ENCODE measurements at regions not wholly inside any gene's neighbourhood (a gene's known extent, or its start where the extent isn't known, plus 50 kb on each side); places are given as distances from the start of the nearest gene placed in this dataset.

DNA sequence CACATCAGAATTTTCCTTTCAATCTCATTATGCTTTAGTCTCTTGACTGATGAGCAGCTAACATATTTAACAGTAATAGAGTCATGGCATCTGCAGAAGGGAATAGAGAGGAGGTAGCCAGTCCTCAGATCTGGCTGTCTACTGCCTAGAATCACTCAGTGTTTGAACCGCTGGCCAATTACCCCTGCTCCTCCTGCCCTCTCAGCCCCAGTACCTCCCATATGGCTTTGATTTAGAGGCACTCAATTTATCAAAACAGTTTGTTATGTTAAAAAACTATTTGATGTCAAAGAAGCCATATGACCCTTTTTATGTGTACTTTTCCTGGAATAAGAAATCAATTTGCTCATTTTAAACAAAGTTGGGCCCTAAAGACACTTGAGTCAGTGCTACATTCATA, 355.2 kb downstream of the CMPK2 start:
- ChIA-PET POLR2A (no interaction called here), CTCF (no interaction called here)
- TF ChIP-seq, protein P1, sequence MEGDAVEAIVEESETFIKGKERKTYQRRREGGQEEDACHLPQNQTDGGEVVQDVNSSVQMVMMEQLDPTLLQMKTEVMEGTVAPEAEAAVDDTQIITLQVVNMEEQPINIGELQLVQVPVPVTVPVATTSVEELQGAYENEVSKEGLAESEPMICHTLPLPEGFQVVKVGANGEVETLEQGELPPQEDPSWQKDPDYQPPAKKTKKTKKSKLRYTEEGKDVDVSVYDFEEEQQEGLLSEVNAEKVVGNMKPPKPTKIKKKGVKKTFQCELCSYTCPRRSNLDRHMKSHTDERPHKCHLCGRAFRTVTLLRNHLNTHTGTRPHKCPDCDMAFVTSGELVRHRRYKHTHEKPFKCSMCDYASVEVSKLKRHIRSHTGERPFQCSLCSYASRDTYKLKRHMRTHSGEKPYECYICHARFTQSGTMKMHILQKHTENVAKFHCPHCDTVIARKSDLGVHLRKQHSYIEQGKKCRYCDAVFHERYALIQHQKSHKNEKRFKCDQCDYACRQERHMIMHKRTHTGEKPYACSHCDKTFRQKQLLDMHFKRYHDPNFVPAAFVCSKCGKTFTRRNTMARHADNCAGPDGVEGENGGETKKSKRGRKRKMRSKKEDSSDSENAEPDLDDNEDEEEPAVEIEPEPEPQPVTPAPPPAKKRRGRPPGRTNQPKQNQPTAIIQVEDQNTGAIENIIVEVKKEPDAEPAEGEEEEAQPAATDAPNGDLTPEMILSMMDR (IDR thresholded peaks at IDR 0.05; ENCODE audit: insufficient read depth, low read depth, low read length), result no peak

DNA sequence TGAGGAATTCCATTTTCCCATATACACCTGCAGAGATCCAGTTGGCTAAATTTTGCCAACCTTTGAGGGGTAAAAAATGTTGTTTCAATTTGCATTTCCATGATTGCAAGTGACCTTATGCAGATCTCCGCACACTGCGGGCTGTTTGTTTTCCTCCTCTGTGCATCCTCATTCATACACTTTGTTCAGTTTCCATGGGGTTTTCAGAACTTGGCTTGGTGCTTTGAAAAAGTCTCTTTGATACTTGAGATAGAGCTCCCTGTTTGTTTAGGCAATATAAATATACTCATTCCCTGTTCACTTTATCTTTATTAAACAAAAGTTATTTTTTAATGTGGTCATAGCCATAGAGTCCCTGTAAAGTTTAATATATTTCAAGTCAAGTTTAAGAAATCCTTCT, 353.1 kb downstream of the CMPK2 start:
- POLR2A ChIA-PET, result no interaction called here
- H3K4me3 ChIP-seq (ENCODE audit: low read depth, low read length), result no peak overlapping the region
- CTCF ChIA-PET, result no interaction called here
- DNase-seq (ENCODE audit: low read depth), result no peak
- no peaks in the 10 kb centered on the region for H3K36me3 ChIP-seq (ENCODE audit: control insufficient read depth, insufficient read depth, low read length)
- TF ChIP-seq, protein P1 (IDR thresholded peaks at IDR 0.05; ENCODE audit: insufficient read depth, low read depth, low read length), result no peak
- H3K27me3 ChIP-seq (ENCODE audit: control insufficient read depth, insufficient read depth, low read length), result no peaks in the 10 kb centered on the region

More for the DNA sequence above, 355.2 kb downstream of the CMPK2 start:
- Histone ChIP-seq H3K4me3 (ENCODE audit: low read depth, low read length) (no peak overlapping the region), H3K36me3 (ENCODE audit: control insufficient read depth, insufficient read depth, low read length) (no peaks in the 10 kb centered on the region), H3K27me3 (ENCODE audit: control insufficient read depth, insufficient read depth, low read length) (no peaks in the 10 kb centered on the region)
- no peak for DNase-seq (ENCODE audit: low read depth)

DNA sequence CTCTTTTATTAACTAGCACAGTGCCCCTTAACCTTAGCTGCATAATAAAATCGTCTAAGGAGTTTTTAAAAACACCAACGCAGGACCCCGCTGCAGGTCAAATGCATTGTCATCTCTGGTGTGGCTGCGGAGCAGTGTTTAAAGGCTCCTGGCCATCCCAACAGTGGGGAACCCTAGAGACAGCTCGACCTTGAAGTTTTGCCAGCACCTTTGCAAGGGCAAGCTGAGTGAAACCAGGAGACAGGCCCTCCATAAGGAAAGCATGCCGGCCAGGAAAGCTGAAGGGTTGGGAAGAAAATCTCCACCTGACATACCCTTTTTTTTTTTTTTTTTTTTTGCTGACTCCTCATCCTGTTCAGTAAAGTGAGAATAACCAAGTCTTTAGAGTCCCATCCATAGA, 349.0 kb downstream of the CMPK2 start:
- POLR2A ChIA-PET, result no interaction called here
- Histone ChIP-seq H3K27me3 (ENCODE audit: control insufficient read depth, insufficient read depth, low read length) (no peaks in the 10 kb centered on the region), H3K4me3 (ENCODE audit: low read depth, low read length) (no peak overlapping the region), H3K36me3 (ENCODE audit: control insufficient read depth, insufficient read depth, low read length) (no peaks in the 10 kb centered on the region)
- TF ChIP-seq, protein P1 (IDR thresholded peaks at IDR 0.05; ENCODE audit: insufficient read depth, low read depth, low read length), result no peak
- DNase-seq (ENCODE audit: low read depth), result no peak
- CTCF ChIA-PET, result no interaction called here

DNA sequence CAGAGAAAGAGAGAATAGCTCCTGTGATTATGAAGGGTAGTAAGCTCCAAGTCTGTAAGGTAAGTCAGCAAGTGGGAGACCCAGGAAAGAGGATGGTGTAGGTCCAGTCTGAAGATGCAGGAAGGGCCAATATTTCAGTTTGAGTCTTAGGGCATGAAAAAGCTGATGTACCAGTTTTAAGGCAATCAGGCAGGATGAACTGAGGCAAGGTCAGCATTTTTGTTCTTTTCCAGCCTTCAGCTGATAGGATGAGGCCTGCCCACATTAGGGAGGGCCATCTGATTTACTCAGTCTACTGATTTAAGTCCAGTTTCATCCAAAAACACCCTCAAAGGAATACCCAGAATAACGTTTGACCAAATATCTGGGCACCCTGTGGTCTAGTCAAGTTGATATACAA, 347.3 kb downstream of the CMPK2 start:
- Histone ChIP-seq H3K4me3 (ENCODE audit: low read depth, low read length) (no peak overlapping the region), H3K27me3 (ENCODE audit: control insufficient read depth, insufficient read depth, low read length) (no peaks in the 10 kb centered on the region), H3K36me3 (ENCODE audit: control insufficient read depth, insufficient read depth, low read length) (no peaks in the 10 kb centered on the region)
- TF ChIP-seq, protein P1 (IDR thresholded peaks at IDR 0.05; ENCODE audit: insufficient read depth, low read depth, low read length), result no peak
- DNase-seq (ENCODE audit: low read depth), result no peak
- POLR2A ChIA-PET, result no interaction called here
- CTCF ChIA-PET, result no interaction called here

DNA sequence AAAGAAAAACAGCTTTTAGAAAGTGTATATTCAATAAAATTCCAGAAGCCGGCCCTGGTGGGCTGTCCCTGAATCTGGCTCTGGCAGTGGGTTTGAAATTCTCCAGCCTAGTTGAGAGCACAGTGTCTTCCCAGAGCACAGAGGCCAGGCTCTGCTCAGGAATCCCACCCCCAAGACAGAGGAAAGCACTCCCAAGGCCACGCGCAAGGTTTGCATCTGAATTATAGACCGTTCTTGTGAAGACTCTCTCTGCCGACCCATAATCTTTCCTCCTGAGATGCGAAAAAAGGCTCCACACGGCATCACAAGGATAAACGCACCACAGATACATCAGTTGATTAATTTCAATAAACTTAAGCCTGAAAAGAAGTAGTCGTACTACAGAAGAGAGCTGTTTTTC, 342.2 kb downstream of the CMPK2 start:
- TF ChIP-seq, protein P1 (IDR thresholded peaks at IDR 0.05; ENCODE audit: insufficient read depth, low read depth, low read length), result no peak
- ChIA-PET POLR2A (no interaction called here), CTCF (no interaction called here)
- Histone ChIP-seq H3K27me3 (ENCODE audit: control insufficient read depth, insufficient read depth, low read length) (no peaks in the 10 kb centered on the region), H3K4me3 (ENCODE audit: low read depth, low read length) (no peak overlapping the region), H3K36me3 (ENCODE audit: control insufficient read depth, insufficient read depth, low read length) (no peaks in the 10 kb centered on the region)
- DNase-seq (ENCODE audit: low read depth), result no peak
